Heart left ventricle (tissue), 13 donors: ENCODE measurements at regions not wholly inside any gene's neighbourhood (a gene's known extent, or its start where the extent isn't known, plus 50 kb on each side); places are given as distances from the start of the nearest gene placed in this dataset.

Experiments used
- CTCF ChIP-seq, 12 donors: fragments of 200-600 bp; sonication (generic) in 4 of 12; IDR thresholded peaks; one replicate each; pipeline versions ENCODE4 v1.5.0 to v1.8.0; 2018 to 2022; ENCODE audit warnings: antibody characterized with exemption in 12 of 12, mild to moderate bottlenecking in 5 of 12
- POLR2A ChIP-seq, 2 donors: fragments of 450-650 bp; IDR thresholded peaks; one replicate each; pipeline ENCODE4 v1.6.1; 2017; ENCODE audit warnings: antibody characterized with exemption in 2 of 2, mild to moderate bottlenecking in 2 of 2, moderate library complexity in 2 of 2
- donor health status: ischemic (EF 13 %, LVEDD 7.1; RV severe dilation, severe dysfunction).
- donor health status: DM: no; HTN: yes; CAD: no.
- donor health status: DM: no; HTN: no; CAD: no.
- donor health status: ischemic (EF 25% LVEDD 6.9; RV normal size, moderate dysfunction).
- donor health status: ischemic (EF 25% LVEDD 5.7; RV mildly dilated, moderate dysfunction).
- donor health status: ischemic (EF 35%, LVEDD 5.7; RV mildly dilated, moderate dysfunction).
- donor health status: nonischemic (EF 11% LVEDD 7.7; RV severe dilation, severe dysfunction).
- donor health status: DM: yes; HTN: yes; CAD: no.
- donor health status: PGD.
- donor health status: ischemic (EF 29% LVEDD 5.4; RV normal size, mild dysfunction).
- donor health status: nonischemic (EF 23%, LVEDD 6.1; RV moderate dilation, normal function).

DNA sequence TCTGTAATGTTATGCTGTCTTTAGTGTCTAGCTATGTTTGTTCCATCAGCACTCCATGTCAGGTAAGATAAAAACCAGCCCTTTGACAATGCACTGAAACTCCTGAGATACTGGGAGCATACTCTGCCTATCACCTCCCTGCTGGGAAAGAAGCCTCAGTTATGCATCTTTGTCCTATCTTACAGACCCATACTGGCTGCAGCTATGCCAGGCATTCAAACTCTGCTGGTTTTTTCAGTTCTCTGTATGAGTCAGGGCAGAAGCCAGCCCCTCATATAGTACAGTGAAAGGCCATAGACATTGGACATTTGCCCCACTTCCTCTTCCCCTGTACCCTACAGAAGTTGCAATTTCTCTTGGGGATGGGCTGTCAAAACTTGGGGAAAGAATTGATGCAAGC lies 181.1 kb upstream of the RGPD4 start:
- TF ChIP-seq CTCF (IDR thresholded peaks at IDR 0.05): no peak
- no peak for TF ChIP-seq POLR2A (IDR thresholded peaks at IDR 0.05)
